ENCODE measurements at regions not wholly inside any gene's neighbourhood (a gene's known extent, or its start where the extent isn't known, plus 50 kb on each side); places are given as distances from the start of the nearest gene placed in this dataset.

DNA sequence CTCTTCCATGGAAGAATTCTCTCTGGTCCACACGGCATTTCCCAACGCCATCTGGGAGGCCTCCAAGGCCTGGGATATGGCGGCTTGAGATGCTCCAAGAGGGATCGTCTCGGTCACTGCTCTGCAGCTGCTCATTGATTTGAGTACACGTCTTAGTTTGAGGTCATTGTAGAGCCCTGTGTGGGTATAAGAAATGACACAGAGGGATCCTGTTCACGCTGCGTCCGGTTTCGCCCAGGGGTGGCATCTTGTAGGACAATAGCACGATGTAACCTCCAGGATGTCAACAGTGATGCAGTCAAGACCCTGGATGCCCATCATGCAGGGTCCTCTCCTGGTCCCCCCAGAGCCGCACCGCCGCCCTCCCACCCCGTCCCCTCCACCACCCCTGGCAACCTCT, 564.6 kb downstream of the BRD1 start:
- DNase-seq (ENCODE audit: low read depth, low spot score), result no peak
- intact Hi-C loops (cut with micrococcal nuclease), result no loop called here
- no peak overlapping the region for H3K27ac ChIP-seq (ENCODE audit: low read depth, low read length)
- H4K20me1 ChIP-seq (ENCODE audit: insufficient read depth), result no peaks in the 10 kb centered on the region
- H3K27me3 ChIP-seq (ENCODE audit: insufficient read depth, low read length), result peaks cover 25% of the 10 kb centered on the region
- H2AFZ ChIP-seq (ENCODE audit: low read depth, low read length, poor library complexity, severe bottlenecking), result no peak overlapping the region
- CTCF ChIA-PET, result no interaction called here
- no peak overlapping the region for H3K9ac ChIP-seq (ENCODE audit: low read length)
- no peaks in the 10 kb centered on the region for H3K4me1 ChIP-seq (ENCODE audit: control insufficient read depth in 1 of 2, insufficient read depth in 2 of 2, low read length in 2 of 2)
- H3K4me2 ChIP-seq (ENCODE audit: low read length), result no peak overlapping the region
- H3K79me2 ChIP-seq (ENCODE audit: insufficient read depth, low read length), result no peaks in the 10 kb centered on the region
- TF ChIP-seq, protein P1, sequence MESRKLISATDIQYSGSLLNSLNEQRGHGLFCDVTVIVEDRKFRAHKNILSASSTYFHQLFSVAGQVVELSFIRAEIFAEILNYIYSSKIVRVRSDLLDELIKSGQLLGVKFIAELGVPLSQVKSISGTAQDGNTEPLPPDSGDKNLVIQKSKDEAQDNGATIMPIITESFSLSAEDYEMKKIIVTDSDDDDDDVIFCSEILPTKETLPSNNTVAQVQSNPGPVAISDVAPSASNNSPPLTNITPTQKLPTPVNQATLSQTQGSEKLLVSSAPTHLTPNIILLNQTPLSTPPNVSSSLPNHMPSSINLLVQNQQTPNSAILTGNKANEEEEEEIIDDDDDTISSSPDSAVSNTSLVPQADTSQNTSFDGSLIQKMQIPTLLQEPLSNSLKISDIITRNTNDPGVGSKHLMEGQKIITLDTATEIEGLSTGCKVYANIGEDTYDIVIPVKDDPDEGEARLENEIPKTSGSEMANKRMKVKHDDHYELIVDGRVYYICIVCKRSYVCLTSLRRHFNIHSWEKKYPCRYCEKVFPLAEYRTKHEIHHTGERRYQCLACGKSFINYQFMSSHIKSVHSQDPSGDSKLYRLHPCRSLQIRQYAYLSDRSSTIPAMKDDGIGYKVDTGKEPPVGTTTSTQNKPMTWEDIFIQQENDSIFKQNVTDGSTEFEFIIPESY (IDR thresholded peaks at IDR 0.05; ENCODE audit: extremely low read depth, insufficient replicate concordance, low read length), result no peak
- TF ChIP-seq ELF1 (IDR thresholded peaks at IDR 0.05; ENCODE audit: borderline replicate concordance, low read depth), result no peak
- TF ChIP-seq POLR2A (IDR thresholded peaks at IDR 0.05; ENCODE audit: borderline replicate concordance, extremely low read depth, insufficient read depth, insufficient read length), result no peak
- TF ChIP-seq POLR2AphosphoS5 (IDR thresholded peaks at IDR 0.05; ENCODE audit: low read depth, low read length), result no peak
- TF ChIP-seq TCF7L2 (IDR thresholded peaks at IDR 0.05; ENCODE audit: borderline replicate concordance, extremely low read depth, insufficient read depth, insufficient read length), result no peak
- no peak for TF ChIP-seq FOSL1 (IDR thresholded peaks at IDR 0.05; ENCODE audit: low read depth)
- TF ChIP-seq JUND (IDR thresholded peaks at IDR 0.05), result no peak
- TF ChIP-seq YY1 (IDR thresholded peaks at IDR 0.05; ENCODE audit: extremely low read depth, insufficient replicate concordance, low read depth, low read length), result no peak
- no peak for TF ChIP-seq SRF (IDR thresholded peaks at IDR 0.05; ENCODE audit: low read depth)
- TF ChIP-seq EZH2phosphoT487 (IDR thresholded peaks at IDR 0.05; ENCODE audit: borderline replicate concordance), result no peak
- TF ChIP-seq MAX (IDR thresholded peaks at IDR 0.05), result no peak
- no peak for TF ChIP-seq SP1 (IDR thresholded peaks at IDR 0.05; ENCODE audit: low read depth)
- no peak for TF ChIP-seq CEBPB (IDR thresholded peaks at IDR 0.05; ENCODE audit: low read depth)
- TF ChIP-seq RAD21 (IDR thresholded peaks at IDR 0.05; ENCODE audit: low read depth), result no peak
- no peak for TF ChIP-seq CBX3 (IDR thresholded peaks at IDR 0.05; ENCODE audit: low read depth)
- TF ChIP-seq ZNF274 (IDR thresholded peaks at IDR 0.05; ENCODE audit: low read depth, low read length), result no peak
- no peak for TF ChIP-seq CTCF (IDR thresholded peaks at IDR 0.05 in 2 of 3, conservative IDR thresholded peaks at IDR 0.05 in 1 of 3; ENCODE audit: borderline replicate concordance in 1 of 3, insufficient read depth in 1 of 3, low read depth in 2 of 3, low read length in 2 of 3)
- TF ChIP-seq SIN3A (IDR thresholded peaks at IDR 0.05; ENCODE audit: low read depth), result no peak
- no peak for TF ChIP-seq EGR1 (IDR thresholded peaks at IDR 0.05; ENCODE audit: low read depth)
- TF ChIP-seq EZH2 (IDR thresholded peaks at IDR 0.05), result no peak
- BruUV-seq (replicated peaks), result no TSS peak
- POLR2A ChIA-PET, result no interaction called here
- no peak for ATAC-seq
- H3K36me3 ChIP-seq (ENCODE audit: control insufficient read depth in 1 of 2, insufficient read depth in 2 of 2, low read length in 2 of 2), result no peaks in the 10 kb centered on the region
- no peaks in the 10 kb centered on the region for H3K9me2 ChIP-seq (ENCODE audit: insufficient read depth)
- no peak overlapping the region for H3K4me3 ChIP-seq (replicated peaks in 1 of 2; ENCODE audit: low read depth in 1 of 2, low read length in 2 of 2)
- no peaks in the 10 kb centered on the region for H3K9me3 ChIP-seq (ENCODE audit: control insufficient read depth in 1 of 2, insufficient read depth in 1 of 2, low read depth in 1 of 2, low read length in 2 of 2)
- RAD21 ChIA-PET (ENCODE audit: low non-redundant PET in 1 of 2, low total read pairs in 2 of 2, uncharacterized antibody in 2 of 2, unreplicated experiment in 2 of 2), result no interaction called here
